ENCODE measurements at regions not wholly inside any gene's neighbourhood (a gene's known extent, or its start where the extent isn't known, plus 50 kb on each side); places are given as distances from the start of the nearest gene placed in this dataset.

DNA sequence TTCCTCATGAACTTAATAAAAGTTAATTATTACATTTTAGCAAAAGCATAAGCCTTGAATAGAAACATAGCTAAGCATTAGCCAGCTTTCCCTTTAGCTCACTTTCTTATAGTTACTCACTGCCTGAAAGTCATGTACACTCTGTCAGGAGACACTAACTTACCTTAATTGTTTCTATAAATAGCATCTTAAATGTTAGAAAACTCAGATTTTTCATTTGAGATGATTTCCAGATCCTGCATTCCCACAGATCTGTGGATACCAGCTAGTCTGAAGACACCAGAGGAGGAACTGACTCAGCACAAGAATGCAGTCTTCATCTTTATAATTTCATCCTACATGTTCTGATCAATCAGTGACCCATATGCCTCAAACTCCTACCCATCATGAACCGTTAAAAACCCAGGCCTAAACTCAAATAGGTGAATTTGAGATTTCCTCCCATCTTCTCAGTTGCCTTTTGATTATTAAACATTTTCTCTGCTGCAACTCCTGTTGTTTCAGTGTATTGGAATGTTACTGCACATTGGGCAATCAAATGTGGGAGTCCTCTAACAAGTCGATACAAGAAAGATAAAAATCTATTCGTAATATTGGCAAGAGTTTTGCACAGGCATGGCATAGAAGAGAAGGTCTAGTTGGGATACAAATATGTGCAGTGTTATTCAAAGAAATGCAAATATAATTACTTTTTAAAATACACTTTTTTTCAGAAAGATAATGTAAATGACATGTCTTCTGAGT, 857.4 kb upstream of the CDH2 start:
- WGBS (ENCODE audit: low lambda C conversion rate), result 0% methylated on average over 3 of the region's 3 CpGs
- Histone ChIP-seq H3K27ac (ENCODE audit: extremely low read length, insufficient read depth, low read length) (no peak overlapping the region), H3K27me3 (ENCODE audit: control insufficient read depth in 1 of 2, insufficient read depth in 2 of 2, low read length in 2 of 2) (no peaks in the 10 kb centered on the region), H3K9me3 (ENCODE audit: low read length) (no peaks in the 10 kb centered on the region), H3K4me1 (ENCODE audit: insufficient read depth, low read length) (no peaks in the 10 kb centered on the region), H3K36me3 (replicated peaks in 1 of 2; ENCODE audit: control insufficient read depth in 1 of 2, insufficient read depth in 2 of 2, low read length in 2 of 2) (no peaks in the 10 kb centered on the region), H3K4me2 (ENCODE audit: low read depth, low read length) (no peak overlapping the region), H3K4me3 (replicated peaks in 1 of 3; ENCODE audit: insufficient read depth in 1 of 3, low read depth in 2 of 3, low read length in 3 of 3) (no peak overlapping the region), H2AFZ (ENCODE audit: low read length) (no peak overlapping the region), H3K9ac (ENCODE audit: insufficient read depth, low read depth, low read length) (no peak overlapping the region), H3K79me2 (ENCODE audit: insufficient read depth, low read length) (no peaks in the 10 kb centered on the region), H4K20me1 (ENCODE audit: insufficient read depth, low read length) (no peaks in the 10 kb centered on the region)
- intact Hi-C loops (cut with micrococcal nuclease; ENCODE audit: unreplicated experiment), result no loop called here
- ATAC-seq, result no peak
- in situ Hi-C loops (cut with HindIII; ENCODE audit: extremely low pct_ligation_motif_present, low pct_unique_long_range_greater_than_20kb), result no loop called here
- BruUV-seq (replicated peaks), result no TSS peak
- FAIRE-seq, result no peak
- no peak for DNase-seq (ENCODE audit: low spot score)
- POLR2A ChIA-PET, result no interaction called here
- CTCF ChIA-PET (ENCODE audit: low intra/inter-chr PET ratio, low total read pairs), result no interaction called here
- no peak for TF ChIP-seq MXI1 (IDR thresholded peaks at IDR 0.05; ENCODE audit: borderline replicate concordance, low read depth, low read length)
- no peak for TF ChIP-seq TCF7L2 (IDR thresholded peaks at IDR 0.05; ENCODE audit: low read depth, low read length)
- no peak for TF ChIP-seq RBM39 (IDR thresholded peaks at IDR 0.05; ENCODE audit: low read depth, low read length, poor library complexity, severe bottlenecking)
- TF ChIP-seq, protein P1, sequence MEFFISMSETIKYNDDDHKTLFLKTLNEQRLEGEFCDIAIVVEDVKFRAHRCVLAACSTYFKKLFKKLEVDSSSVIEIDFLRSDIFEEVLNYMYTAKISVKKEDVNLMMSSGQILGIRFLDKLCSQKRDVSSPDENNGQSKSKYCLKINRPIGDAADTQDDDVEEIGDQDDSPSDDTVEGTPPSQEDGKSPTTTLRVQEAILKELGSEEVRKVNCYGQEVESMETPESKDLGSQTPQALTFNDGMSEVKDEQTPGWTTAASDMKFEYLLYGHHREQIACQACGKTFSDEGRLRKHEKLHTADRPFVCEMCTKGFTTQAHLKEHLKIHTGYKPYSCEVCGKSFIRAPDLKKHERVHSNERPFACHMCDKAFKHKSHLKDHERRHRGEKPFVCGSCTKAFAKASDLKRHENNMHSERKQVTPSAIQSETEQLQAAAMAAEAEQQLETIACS (CRISPR knock-in tag; IDR thresholded peaks at IDR 0.05), result no peak
- no peak for TF ChIP-seq HNRNPUL1 (IDR thresholded peaks at IDR 0.05; ENCODE audit: low read depth, low read length)
- TF ChIP-seq ZNF296 (CRISPR knock-in tag; conservative IDR thresholded peaks at IDR 0.05), result no peak
- no peak for TF ChIP-seq ZNF460 (CRISPR knock-in tag; IDR thresholded peaks at IDR 0.05; ENCODE audit: borderline replicate concordance)
- TF ChIP-seq, protein P2, sequence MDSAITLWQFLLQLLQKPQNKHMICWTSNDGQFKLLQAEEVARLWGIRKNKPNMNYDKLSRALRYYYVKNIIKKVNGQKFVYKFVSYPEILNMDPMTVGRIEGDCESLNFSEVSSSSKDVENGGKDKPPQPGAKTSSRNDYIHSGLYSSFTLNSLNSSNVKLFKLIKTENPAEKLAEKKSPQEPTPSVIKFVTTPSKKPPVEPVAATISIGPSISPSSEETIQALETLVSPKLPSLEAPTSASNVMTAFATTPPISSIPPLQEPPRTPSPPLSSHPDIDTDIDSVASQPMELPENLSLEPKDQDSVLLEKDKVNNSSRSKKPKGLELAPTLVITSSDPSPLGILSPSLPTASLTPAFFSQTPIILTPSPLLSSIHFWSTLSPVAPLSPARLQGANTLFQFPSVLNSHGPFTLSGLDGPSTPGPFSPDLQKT (CRISPR knock-in tag; IDR thresholded peaks at IDR 0.05; ENCODE audit: borderline replicate concordance), result no peak
- TF ChIP-seq, protein P3, sequence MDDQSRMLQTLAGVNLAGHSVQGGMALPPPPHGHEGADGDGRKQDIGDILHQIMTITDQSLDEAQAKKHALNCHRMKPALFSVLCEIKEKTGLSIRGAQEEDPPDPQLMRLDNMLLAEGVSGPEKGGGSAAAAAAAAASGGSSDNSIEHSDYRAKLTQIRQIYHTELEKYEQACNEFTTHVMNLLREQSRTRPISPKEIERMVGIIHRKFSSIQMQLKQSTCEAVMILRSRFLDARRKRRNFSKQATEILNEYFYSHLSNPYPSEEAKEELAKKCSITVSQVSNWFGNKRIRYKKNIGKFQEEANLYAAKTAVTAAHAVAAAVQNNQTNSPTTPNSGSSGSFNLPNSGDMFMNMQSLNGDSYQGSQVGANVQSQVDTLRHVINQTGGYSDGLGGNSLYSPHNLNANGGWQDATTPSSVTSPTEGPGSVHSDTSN (CRISPR knock-in tag; IDR thresholded peaks at IDR 0.05; ENCODE audit: borderline replicate concordance), result no peak
- TF ChIP-seq ZSCAN9 (CRISPR knock-in tag; IDR thresholded peaks at IDR 0.05; ENCODE audit: borderline replicate concordance), result no peak
- TF ChIP-seq MATR3 (CRISPR knock-in tag; IDR thresholded peaks at IDR 0.05), result no peak
- TF ChIP-seq, protein P4, sequence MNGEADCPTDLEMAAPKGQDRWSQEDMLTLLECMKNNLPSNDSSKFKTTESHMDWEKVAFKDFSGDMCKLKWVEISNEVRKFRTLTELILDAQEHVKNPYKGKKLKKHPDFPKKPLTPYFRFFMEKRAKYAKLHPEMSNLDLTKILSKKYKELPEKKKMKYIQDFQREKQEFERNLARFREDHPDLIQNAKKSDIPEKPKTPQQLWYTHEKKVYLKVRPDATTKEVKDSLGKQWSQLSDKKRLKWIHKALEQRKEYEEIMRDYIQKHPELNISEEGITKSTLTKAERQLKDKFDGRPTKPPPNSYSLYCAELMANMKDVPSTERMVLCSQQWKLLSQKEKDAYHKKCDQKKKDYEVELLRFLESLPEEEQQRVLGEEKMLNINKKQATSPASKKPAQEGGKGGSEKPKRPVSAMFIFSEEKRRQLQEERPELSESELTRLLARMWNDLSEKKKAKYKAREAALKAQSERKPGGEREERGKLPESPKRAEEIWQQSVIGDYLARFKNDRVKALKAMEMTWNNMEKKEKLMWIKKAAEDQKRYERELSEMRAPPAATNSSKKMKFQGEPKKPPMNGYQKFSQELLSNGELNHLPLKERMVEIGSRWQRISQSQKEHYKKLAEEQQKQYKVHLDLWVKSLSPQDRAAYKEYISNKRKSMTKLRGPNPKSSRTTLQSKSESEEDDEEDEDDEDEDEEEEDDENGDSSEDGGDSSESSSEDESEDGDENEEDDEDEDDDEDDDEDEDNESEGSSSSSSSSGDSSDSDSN (CRISPR knock-in tag; IDR thresholded peaks at IDR 0.05), result no peak
- no peak for TF ChIP-seq CHD2 (IDR thresholded peaks at IDR 0.05; ENCODE audit: low read depth, low read length)
- TF ChIP-seq ZFYVE20 (CRISPR knock-in tag; IDR thresholded peaks at IDR 0.05; ENCODE audit: borderline replicate concordance, low read depth), result no peak
